GM21381 (cell line): ENCODE measurements at regions not wholly inside any gene's neighbourhood (a gene's known extent, or its start where the extent isn't known, plus 50 kb on each side); places are given as distances from the start of the nearest gene placed in this dataset.
"Not testable (repeated sequence)": the region's sequence is repeated elsewhere in the genome, so short reads cannot be mapped to it uniquely, and the experiment has no call there.

Experiments
- ATAC-seq: cut with Tn5 transposase; IDR thresholded peaks from one replicate; pipeline ENCODE4 v1.9.1; 2021; ENCODE audit warnings: mild to moderate bottlenecking, moderate library complexity; ENCODE audit not compliant: unreplicated experiment

DNA sequence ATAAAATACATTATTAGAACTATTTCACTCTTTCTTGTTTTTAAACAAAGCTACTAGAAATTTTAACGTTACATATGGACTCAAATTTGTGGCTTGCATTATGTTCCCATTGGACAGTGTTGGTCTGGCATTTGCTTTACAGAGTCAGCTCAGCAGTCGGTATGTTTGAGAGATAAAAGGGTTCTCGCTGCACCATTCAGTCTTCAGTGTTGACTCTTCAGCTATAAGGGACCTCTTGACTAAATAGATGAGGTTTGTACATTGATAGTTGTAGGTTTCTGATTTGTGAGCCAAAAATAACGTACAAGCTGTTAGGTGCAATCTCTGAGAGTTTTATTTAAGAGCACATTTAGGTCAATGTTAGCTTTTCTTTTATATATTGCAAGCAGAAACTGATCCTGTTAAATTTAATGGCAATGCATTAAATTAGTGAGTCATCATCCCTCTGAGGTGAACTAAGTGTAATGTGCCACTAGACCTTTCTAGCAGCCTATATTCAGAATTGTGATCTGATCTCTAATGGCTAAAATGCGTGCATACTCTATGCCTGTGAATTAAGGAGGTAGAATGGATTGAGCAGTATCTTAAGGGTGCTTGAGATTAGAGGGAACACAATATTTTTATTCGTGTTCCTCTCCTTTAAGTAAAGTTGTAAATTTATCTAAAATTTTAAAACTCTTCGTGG, 485.6 kb upstream of the SYNCRIP start:
- ATAC-seq = no peak

DNA sequence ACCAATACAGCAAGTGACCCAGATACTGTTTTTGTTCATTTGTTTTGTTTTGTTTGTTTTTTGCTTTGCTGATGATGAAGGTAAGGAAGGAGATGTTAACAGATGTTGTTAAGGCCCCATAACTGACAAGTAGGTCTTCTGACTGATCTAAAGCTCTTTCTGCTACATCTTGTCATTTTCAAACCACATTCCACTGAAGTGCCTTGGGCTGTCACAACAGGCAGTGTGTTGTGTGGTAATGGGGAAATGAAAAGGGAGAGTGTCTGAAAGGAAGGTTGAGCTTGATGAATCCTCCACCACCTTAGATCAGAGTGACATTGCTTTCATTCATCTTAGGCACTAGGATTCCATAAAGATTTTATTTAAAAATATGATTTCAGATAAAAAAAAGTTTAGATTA, 479.4 kb upstream of the SYNCRIP start:
- ATAC-seq = no peak

DNA sequence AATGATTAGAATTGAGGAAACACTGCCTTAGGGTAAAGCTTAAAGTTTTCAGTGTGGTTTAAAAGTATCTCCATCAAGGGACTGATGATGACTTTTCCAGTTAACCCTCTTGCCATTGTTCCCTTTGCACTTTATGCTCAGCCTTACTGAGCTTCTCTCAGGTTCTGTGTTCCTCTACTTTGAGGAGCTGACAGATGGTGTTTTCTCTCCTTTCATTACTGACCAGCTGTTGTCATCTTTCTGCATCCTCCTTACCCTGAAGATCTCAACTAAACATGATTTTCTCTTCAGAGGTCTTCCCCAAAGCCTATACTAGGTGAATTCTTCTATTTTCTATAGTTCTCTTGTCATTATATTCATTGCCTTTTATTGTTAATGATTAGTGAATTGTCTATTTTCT, 475.6 kb upstream of the SYNCRIP start:
- ATAC-seq = no peak

DNA sequence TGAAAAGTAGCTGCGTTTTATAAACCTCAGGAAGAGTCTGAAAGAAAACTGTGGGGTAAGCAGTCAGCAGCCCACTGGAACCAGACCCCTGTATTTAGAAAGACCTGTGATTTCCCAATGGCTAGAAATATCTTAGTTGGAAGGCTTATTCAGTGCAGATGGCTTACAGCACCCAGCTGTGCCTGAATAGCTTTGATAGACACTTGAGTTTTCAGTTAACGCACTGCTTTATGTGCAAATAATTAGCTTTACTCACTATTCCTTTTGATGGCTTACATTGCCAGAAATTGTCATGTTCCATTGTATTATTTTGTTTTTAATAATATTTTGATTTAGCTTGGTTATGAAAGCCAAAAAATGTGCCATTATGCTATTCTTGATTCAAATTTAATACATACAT, 465.3 kb upstream of the SYNCRIP start:
- ATAC-seq = no peak

DNA sequence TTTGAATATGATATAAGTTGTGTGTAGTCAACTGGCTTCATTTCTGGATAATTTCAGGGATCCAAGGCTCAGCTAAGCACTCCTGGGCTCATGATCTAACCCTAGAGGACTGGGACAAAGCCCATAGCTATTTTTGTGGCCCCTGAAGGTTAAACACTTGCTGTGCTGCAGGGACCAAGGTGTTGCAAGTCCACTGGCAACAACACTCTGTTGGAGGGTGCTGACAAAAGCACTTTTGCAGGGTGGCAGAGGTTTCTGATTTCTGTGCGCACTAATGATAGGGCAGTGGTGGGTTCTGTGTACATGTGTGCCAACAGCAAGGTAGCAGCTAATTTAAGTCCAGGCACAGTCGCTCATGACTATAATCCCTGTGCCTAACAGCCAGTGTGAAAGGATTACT, 445.3 kb upstream of the SYNCRIP start:
- no peak for ATAC-seq

DNA sequence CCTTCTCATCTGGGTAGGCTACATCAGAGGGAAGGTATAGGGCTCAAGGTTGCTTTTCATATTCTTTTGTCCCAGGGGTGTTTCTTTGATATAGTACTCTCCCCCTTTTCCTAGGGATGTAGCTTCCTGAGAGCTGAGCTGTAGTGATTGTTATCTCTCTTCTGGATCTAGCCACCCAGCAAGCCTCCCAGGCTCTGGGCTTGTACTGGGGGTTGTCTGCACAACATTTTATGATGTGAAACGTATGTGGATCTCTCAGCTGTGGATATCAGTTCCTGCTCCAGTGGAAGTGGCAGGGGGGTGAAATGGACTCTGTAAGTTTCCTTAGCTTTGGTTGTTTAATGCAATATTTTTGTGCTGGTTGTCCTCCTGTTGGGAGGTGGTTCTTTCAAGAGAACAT, 437.3 kb upstream of the SYNCRIP start:
- ATAC-seq = no peak

DNA sequence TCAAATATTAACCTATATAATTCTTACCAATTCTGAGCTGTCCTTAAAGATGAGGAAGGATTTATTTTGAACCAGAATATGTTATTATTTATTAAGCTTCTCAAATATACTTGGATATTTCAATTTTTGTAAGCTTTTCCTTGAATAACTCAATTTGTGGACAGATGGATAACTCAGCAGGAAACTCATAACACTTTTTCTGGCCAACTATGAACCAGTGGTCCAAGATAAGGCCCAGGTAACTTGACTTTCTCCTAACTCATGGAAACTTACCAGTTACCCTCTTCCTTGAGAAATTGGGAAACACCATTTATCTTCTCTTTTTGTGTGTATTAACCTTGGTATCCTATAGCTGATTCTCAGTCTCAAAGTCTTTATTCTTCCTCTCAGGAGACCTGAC, 427.5 kb upstream of the SYNCRIP start:
- no peak for ATAC-seq

DNA sequence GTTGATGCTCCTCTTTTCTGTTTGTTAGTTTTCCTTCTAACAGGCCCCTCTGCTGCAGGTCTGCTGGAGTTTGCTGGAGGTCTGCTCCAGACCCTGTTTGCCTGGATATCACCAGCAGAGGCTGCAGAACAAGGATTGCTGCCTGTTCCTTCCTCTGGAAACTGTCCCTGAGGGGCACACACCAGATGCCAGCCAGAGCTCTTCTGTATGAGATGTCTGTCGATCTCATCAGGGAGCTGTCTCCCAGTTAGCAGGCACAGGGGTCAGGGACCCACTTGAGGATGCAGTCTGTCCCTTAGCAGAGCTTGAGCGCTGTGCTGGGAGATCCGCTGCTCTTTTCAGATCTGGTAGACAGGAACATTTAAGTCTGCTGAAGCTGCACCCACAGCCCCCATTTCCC, 422.3 kb upstream of the SYNCRIP start:
- not testable (repeated sequence) for ATAC-seq

DNA sequence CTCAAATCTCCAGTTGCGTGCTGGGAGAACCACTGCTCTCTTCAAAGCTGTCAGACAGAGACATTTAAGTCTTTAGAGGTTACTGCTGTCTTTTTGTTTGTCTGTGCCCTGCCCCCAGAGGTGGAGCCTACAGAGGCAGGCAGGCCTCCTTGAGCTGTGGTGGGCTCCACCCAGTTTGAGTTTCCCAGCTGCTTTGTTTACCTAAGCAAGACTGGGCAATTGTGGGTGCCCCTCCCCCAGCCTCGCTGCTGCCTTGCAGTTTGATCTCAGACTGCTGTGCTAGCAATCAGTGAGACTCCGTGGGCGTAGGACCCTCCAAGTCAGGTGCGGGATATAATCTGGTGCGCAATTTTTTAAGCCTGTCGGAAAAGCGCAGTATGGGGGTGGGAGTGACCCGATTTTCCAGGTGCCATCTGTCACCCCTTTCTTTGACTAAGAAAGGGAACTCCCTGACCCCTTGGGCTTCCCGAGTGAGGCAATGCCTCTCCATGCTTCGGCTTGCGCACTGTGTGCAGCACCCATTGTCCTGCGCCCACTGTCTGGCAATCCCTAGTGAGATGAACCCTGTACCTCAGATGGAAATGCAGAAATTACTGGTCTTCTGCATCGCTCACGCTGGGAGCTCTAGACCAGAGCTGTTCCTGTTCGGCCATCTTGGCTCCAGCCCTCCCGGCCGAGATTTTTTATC, 414.8 kb upstream of the SYNCRIP start:
- not testable (repeated sequence) for ATAC-seq

DNA sequence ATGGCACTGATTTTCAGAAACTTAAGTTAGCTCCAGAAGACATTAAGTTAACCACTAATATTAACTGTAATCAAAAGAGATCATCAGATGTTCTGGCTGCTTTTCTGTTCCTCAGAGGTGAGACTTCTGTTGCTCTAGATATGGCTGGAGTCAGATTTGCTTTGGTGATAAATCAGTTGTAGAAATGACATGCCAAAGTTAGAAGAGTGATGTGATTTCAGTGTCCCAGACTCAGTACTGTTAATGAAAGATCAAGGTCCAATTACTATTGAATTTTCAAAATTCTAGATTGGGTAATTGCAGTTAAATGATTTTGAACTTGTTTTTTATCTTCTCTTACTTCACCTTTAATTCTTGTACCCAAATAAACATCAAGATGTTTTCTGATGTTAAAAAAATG, 402.4 kb upstream of the SYNCRIP start:
- no peak for ATAC-seq

DNA sequence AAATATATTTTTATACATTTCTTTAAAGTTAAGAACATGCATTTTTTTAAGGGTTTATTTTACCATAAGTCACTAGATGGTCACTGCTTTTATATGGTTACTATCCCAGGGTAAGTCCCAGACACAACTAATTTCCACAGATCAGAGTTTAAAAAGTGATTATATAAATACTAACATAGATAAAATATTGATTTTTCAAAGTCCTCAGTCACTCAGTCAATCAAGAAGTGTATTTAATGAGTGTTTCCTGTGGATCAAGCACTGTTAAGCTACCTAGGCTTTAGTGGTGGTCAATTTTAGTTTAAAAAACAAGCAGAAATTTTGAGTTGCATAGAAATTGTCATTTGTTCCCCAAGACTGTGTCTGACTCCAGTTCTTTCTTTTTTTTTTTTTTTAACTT, 399.5 kb upstream of the SYNCRIP start:
- no peak for ATAC-seq

DNA sequence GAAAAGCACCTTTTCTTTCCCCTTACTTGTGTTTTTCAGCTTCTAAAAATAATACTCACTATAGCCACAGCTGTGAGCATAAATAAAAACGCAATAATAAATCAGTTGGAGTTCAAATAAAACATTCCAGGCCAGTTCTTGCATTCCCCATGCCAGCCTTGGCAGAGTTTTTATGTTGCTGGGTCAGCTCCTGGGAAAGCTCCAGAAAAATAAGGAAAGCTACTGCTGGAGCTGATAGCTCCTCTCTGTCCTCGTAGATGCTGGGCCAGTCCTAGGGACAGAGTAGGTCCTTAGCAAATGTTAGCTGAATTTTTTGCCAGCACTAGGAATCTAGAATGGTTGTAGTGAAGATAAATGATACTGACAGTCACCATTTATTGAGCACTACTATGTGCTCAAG, 389.0 kb upstream of the SYNCRIP start:
- no peak for ATAC-seq

DNA sequence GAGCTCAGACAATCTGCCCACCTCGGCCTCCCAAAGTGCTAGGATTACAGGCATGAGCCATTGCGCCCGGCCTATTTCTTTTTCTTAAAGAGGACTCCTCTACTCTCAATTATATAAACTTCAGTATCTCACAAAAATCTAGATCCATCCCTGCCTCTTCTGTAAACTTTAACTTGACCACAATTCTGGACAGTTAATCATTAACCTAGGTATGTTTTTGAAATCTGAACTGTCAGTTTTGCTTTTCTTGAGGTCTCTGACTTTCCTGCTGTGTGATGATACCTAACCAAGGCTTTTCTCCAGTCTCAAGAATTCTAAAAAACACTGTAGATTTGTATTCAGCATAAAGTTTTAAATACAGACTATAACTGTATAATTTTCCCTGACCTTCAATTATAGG, 388.2 kb upstream of the SYNCRIP start:
- ATAC-seq = peak; percentile 70

DNA sequence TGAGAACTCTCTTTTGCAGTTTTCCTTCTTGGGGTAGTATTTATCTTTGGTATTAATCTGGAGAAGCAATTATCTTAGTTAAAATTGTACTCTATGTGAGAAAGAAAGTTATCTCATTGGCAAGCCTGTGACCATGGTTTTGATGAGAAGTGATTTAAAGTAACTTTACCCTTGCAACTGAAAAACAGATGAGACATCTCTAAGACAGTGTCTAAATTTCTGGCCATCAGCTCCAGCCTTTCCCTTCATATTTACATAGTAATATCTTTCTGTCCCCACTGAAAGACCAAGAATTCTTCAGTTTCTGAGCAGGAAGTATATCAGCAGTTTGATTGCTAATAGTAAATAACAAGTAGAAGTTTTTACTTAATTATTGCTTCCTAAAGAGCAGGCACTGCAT, 386.1 kb upstream of the SYNCRIP start:
- no peak for ATAC-seq

DNA sequence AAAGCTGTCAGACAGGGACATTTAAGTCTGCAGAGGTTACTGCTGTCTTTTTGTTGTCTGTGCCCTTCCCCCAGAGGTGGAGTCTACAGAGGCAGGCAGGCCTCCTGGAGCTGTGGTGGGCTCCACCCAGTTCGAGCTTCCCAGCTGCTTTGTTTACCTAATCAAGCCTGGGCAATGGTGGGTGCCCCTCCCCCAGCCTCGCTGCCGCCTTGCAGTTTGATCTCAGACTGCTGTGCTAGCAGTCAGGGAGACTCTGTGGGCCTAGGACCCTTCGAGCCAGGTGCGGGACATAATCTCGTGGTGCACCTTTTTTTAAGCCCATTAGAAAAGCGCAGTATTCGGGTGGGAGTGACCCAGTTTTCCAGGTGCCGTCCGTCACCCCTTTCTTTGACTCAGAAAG, 384.2 kb upstream of the SYNCRIP start:
- ATAC-seq = not testable (repeated sequence)

DNA sequence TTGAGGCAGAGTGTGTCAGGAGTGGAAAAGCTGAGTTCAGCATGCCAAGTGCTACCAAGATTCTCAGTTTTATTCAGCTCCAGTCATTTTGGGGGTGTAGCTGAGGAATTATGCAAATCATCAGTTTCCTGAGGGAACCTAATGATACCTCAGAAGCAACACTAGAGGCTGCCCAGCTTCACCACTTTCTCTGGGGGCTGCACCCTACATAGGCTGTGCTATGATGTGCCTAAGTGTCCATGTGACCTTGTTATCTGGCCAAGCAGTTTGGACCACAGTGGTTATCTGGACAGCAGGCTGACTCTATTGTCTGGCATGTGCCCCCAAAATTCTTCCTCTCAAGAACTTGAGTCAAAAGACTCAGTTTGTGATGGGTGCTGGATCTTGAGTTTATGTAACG, 374.6 kb upstream of the SYNCRIP start:
- peak; percentile 74 for ATAC-seq

DNA sequence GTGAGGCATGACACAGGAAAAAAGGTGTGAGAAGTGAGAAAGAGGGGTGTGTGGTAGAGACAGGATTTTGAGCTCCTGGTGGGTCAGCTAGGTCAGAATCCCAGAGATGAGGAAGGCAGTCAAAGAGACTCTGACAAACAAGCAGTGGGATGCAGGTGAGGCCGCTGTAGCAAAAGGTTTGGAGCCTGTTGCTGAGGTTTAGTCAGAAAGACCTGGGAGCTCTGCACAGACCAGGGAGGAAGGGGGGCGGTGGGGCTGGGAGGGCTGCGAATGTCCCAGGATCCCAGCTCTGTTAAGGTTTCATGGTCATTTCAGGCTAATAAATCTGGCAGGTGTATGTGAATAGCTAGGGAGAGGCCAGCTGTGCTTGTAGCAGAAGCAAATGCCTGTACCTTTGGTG, 373.9 kb upstream of the SYNCRIP start:
- no peak for ATAC-seq

DNA sequence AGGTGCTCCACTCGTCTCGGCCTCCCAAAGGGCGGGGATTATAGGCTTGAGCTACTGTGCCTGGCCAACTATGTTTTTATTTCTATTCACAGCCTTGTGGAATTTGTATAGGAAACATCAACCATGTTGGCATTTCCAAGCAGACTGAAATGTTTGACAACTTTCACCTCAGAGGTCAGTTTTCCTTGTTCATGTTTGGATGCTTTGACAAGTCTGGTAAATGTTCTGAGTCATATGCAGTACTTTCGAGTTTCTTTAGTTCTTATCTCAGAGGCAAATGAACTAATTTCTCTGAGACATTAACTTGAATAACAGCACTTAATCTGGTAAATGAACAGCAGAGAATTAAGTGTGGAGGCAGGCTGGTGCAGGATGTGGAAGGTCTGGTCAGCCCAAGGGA, 373.4 kb upstream of the SYNCRIP start:
- ATAC-seq = no peak

DNA sequence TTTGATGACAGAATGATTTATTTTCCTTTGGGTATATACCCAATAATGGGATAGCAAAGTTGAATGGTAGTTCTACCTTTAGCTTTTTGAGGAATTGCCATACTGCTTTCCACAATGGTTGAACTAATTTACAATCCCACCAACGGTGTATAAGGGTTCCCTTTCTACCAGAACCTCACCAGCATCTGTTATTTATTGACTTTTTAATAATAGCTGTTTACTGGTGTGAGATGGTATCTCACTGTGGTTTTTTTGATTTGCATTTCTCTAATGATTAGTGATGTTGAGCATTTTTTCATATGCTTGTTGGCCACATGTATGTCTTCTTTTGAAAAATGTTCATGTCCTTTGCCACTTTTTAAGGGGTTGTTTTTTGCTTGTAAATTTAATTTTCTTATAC, 370.3 kb upstream of the SYNCRIP start:
- ATAC-seq = not testable (repeated sequence)

DNA sequence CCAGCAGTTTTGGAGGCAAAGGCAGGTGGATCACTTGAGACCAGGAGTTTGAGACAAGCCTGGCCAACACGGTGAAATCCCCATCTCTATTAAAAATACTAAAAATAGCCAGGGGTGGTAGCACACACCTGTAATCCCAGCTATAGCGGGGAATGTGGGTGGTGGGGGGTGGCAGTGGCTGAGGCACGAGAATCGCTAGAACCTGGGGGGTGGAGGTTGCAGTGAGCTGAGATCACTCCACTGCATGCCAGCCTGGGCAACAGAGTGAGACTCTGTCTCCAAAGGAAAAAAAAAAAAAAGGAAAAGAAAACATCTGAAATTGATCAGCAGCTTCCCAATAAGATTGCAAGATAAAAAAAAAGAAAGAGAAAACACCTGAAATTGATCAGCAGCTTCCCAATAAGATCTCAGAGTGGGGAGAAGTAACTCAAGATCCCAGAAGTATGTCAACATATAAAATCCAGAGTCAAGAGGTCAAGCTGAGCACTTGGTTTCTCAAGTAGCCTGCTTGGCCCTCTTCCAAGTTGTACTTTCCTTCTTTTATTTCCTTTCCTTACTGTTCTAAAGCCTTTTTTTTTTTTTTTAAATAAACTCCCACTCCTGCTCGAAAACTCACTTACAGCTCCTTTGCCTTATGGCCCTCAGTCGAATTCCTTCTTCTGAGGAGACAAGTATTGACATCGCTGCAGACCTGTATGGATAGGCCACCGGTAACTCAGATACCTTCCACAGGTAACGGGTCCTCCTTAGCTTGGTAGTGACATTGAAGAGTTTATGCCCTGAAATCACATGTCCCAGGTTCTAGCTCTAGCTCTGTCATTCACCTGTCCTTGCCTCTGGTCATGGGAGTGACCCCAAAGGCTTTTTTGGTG, 368.5 kb upstream of the SYNCRIP start:
- ATAC-seq = no peak

DNA sequence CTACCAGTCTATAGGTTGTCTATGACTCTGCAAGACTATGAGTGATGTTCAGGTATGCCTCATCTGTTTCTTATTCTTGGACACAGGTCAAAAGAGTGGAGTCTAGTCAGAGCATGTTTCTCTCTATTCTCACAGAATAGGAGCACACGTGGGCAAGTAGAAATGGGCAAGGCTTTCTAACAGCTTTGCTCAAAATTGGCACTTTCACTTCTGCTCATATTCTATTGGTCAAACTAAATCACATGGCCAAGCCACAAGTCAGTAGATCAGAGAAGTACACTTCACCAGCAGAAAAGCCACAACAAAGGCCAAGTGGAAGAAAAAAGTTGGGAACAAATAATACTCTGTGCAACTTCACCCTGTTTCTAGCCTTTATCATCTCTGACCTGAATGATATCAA, 354.5 kb upstream of the SYNCRIP start:
- ATAC-seq = no peak

DNA sequence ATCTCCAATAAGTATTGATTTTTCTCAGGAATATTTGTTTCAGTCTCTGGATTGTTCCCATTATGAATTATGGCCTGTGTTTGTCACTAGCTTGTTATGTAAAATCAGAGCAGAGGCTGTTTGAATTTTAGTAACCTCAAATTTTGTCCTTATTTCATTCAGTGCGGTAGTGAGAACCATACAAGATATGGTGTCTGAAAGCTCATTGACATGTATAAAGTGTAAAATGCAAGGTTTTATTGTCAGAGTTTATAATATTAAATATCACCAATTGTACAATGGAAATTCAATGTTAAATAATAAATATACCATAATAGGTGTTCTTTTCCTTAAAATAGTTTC, 353.3 kb upstream of the SYNCRIP start:
- ATAC-seq = no peak
